Thyroid gland (tissue), 4 donors: ENCODE measurements at regions not wholly inside any gene's neighbourhood (a gene's known extent, or its start where the extent isn't known, plus 50 kb on each side); places are given as distances from the start of the nearest gene placed in this dataset.

ENCODE experiments used
- POLR2A ChIP-seq, 2 donors: fragments of 450-650 bp; IDR thresholded peaks; one replicate each; pipeline ENCODE4 v1.6.1; 2017; ENCODE audit warnings: antibody characterized with exemption in 2 of 2, mild to moderate bottlenecking in 2 of 2, moderate library complexity in 1 of 2
- TF ChIP-seq, protein P1 (sequence below), 6 experiments: fragments of 200-600 bp in 3 of 6; fragments of 450-650 bp in 3 of 6; sonication (generic) in 3 of 6; IDR thresholded peaks; one replicate each; pipeline ENCODE4 v1.5.1; 2016 to 2019; ENCODE audit warnings: antibody characterized with exemption in 6 of 6, mild to moderate bottlenecking in 2 of 6, inconsistent platforms in 1 of 6, moderate library complexity in 1 of 6

DNA sequence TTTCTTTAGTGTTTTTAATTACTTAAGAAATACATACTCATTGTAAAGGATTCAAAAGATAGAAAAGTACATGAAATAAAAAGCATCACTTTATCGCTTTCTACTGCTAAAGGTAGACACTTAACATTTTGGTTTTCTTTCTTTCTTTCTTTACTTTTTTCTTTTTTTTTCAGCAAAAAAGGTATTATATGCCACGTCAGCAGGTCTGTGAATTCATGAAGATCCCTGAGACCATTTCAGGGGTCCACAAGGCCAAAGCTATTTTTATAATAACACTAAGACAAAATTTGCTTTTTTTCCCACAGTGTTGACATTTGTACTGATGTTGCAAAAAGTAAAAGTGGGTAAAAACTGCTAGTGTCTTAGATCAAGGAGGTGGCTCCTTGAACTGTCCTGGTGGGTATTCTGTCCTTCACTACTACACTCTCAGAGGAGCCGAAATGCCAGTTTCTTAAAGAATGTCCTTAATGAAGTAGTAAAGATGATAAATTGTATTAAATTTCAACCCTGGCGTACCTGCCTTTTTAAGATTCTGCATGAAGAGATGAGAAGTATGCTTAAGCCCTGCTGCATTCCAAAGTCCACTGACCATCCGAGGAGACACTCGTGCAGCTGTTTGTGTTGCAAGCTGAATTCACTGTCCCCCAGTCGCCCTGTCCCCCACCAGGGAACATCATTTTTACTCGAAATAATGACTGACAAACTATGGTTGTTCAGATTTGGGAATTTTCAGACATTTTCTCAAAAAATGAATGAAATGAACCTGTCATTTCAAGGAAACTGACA lies 106.7 kb upstream of the PIAS1 start:
- TF ChIP-seq, protein P1, sequence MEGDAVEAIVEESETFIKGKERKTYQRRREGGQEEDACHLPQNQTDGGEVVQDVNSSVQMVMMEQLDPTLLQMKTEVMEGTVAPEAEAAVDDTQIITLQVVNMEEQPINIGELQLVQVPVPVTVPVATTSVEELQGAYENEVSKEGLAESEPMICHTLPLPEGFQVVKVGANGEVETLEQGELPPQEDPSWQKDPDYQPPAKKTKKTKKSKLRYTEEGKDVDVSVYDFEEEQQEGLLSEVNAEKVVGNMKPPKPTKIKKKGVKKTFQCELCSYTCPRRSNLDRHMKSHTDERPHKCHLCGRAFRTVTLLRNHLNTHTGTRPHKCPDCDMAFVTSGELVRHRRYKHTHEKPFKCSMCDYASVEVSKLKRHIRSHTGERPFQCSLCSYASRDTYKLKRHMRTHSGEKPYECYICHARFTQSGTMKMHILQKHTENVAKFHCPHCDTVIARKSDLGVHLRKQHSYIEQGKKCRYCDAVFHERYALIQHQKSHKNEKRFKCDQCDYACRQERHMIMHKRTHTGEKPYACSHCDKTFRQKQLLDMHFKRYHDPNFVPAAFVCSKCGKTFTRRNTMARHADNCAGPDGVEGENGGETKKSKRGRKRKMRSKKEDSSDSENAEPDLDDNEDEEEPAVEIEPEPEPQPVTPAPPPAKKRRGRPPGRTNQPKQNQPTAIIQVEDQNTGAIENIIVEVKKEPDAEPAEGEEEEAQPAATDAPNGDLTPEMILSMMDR (IDR thresholded peaks at IDR 0.05) = no peak
- peak in 1 of 2 donors; percentile 49 for TF ChIP-seq POLR2A (IDR thresholded peaks at IDR 0.05)
